ENCODE measurements at regions not wholly inside any gene's neighbourhood (a gene's known extent, or its start where the extent isn't known, plus 50 kb on each side); places are given as distances from the start of the nearest gene placed in this dataset.

GRCh38 chr20:61045091-61045490 is 207.0 kb upstream of the CDH4 start:
- ChIA-PET CTCF (no interaction called here), POLR2A (no interaction called here)
- 95% methylated on average over 1 of the region's 1 CpG for WGBS (ENCODE audit: insufficient coverage)
- peaks cover 0 to 1% (median 0%) of the 10 kb centered on the region in 5 experiments for H3K27me3 ChIP-seq (replicated peaks in 2 of 5; ENCODE audit: control insufficient read depth in 4 of 5, insufficient read depth in 5 of 5, low read length in 4 of 5)
- H3K36me3 ChIP-seq (ENCODE audit: control insufficient read depth in 4 of 4, insufficient read depth in 4 of 4, low read length in 3 of 4), result no peaks in the 10 kb centered on the region
- no peaks in the 10 kb centered on the region for H3K9me3 ChIP-seq (ENCODE audit: control extremely low read depth in 1 of 5, control insufficient read depth in 4 of 5, insufficient read depth in 2 of 5, low read depth in 1 of 5, low read length in 4 of 5)
- H3K4me1 ChIP-seq (ENCODE audit: control extremely low read depth in 1 of 4, control insufficient read depth in 4 of 4, insufficient read depth in 4 of 4, low read length in 3 of 4), result no peaks in the 10 kb centered on the region
- no peak overlapping the region for H3K27ac ChIP-seq (ENCODE audit: insufficient read depth in 1 of 2, low read depth in 1 of 2, low read length in 2 of 2, poor library complexity in 1 of 2, severe bottlenecking in 2 of 2)
- no peak overlapping the region for H3K4me3 ChIP-seq (ENCODE audit: control insufficient read depth in 1 of 7, extremely low read depth in 1 of 7, insufficient read depth in 4 of 7, low read depth in 2 of 7, low read length in 6 of 7)
- DNase-seq, result no peak

- Histone ChIP-seq H3K4me1 (ENCODE audit: control extremely low read depth in 1 of 4, control insufficient read depth in 4 of 4, insufficient read depth in 4 of 4, low read length in 3 of 4) (no peaks in the 10 kb centered on the region), H3K27ac (ENCODE audit: insufficient read depth in 1 of 2, low read depth in 1 of 2, low read length in 2 of 2, poor library complexity in 1 of 2, severe bottlenecking in 2 of 2) (no peak overlapping the region), H3K27me3 (replicated peaks in 2 of 5; ENCODE audit: control insufficient read depth in 4 of 5, insufficient read depth in 5 of 5, low read length in 4 of 5) (peaks cover 0 to 1% (median 0%) of the 10 kb centered on the region in 5 experiments), H3K4me3 (ENCODE audit: control insufficient read depth in 1 of 7, extremely low read depth in 1 of 7, insufficient read depth in 4 of 7, low read depth in 2 of 7, low read length in 6 of 7) (no peak overlapping the region), H3K9me3 (ENCODE audit: control extremely low read depth in 1 of 5, control insufficient read depth in 4 of 5, insufficient read depth in 2 of 5, low read depth in 1 of 5, low read length in 4 of 5) (no peaks in the 10 kb centered on the region), H3K36me3 (ENCODE audit: control insufficient read depth in 4 of 4, insufficient read depth in 4 of 4, low read length in 3 of 4) (no peaks in the 10 kb centered on the region)
- POLR2A ChIA-PET, result no interaction called here
- CTCF ChIA-PET, result no interaction called here
- 89% methylated on average over 3 of the region's 3 CpGs for WGBS (ENCODE audit: insufficient coverage)
- no peak for DNase-seq
Observed at GRCh38 chr20:61045876-61046585, 206.0 kb upstream of the CDH4 start.

- POLR2A ChIA-PET, result no interaction called here
- Histone ChIP-seq H3K4me3 (ENCODE audit: control insufficient read depth in 1 of 7, extremely low read depth in 1 of 7, insufficient read depth in 4 of 7, low read depth in 2 of 7, low read length in 6 of 7) (no peak overlapping the region), H3K4me1 (ENCODE audit: control extremely low read depth in 1 of 4, control insufficient read depth in 4 of 4, insufficient read depth in 4 of 4, low read length in 3 of 4) (no peaks in the 10 kb centered on the region), H3K27ac (ENCODE audit: insufficient read depth in 1 of 2, low read depth in 1 of 2, low read length in 2 of 2, poor library complexity in 1 of 2, severe bottlenecking in 2 of 2) (no peak overlapping the region), H3K9me3 (ENCODE audit: control extremely low read depth in 1 of 5, control insufficient read depth in 4 of 5, insufficient read depth in 2 of 5, low read depth in 1 of 5, low read length in 4 of 5) (no peaks in the 10 kb centered on the region), H3K27me3 (replicated peaks in 2 of 5; ENCODE audit: control insufficient read depth in 4 of 5, insufficient read depth in 5 of 5, low read length in 4 of 5) (peaks cover 0 to 1% (median 0%) of the 10 kb centered on the region in 5 experiments), H3K36me3 (ENCODE audit: control insufficient read depth in 4 of 4, insufficient read depth in 4 of 4, low read length in 3 of 4) (no peaks in the 10 kb centered on the region)
- 87% methylated on average over 9 of the region's 9 CpGs for WGBS (ENCODE audit: insufficient coverage)
- no peak for DNase-seq
- CTCF ChIA-PET, result no interaction called here
Observed at GRCh38 chr20:61046721-61047351, 205.2 kb upstream of the CDH4 start.

- no peaks in the 10 kb centered on the region for H3K36me3 ChIP-seq (ENCODE audit: control insufficient read depth in 4 of 4, insufficient read depth in 4 of 4, low read length in 3 of 4)
- 97% methylated on average over 4 of the region's 4 CpGs for WGBS (ENCODE audit: insufficient coverage)
- no peaks in the 10 kb centered on the region for H3K9me3 ChIP-seq (ENCODE audit: control extremely low read depth in 1 of 5, control insufficient read depth in 4 of 5, insufficient read depth in 2 of 5, low read depth in 1 of 5, low read length in 4 of 5)
- peaks cover 0 to 1% (median 0%) of the 10 kb centered on the region in 5 experiments for H3K27me3 ChIP-seq (replicated peaks in 2 of 5; ENCODE audit: control insufficient read depth in 4 of 5, insufficient read depth in 5 of 5, low read length in 4 of 5)
- DNase-seq, result no peak
- no peaks in the 10 kb centered on the region for H3K4me1 ChIP-seq (ENCODE audit: control extremely low read depth in 1 of 4, control insufficient read depth in 4 of 4, insufficient read depth in 4 of 4, low read length in 3 of 4)
- no peak overlapping the region for H3K4me3 ChIP-seq (ENCODE audit: control insufficient read depth in 1 of 7, extremely low read depth in 1 of 7, insufficient read depth in 4 of 7, low read depth in 2 of 7, low read length in 6 of 7)
- CTCF ChIA-PET, result no interaction called here
- POLR2A ChIA-PET, result no interaction called here
- H3K27ac ChIP-seq (ENCODE audit: insufficient read depth in 1 of 2, low read depth in 1 of 2, low read length in 2 of 2, poor library complexity in 1 of 2, severe bottlenecking in 2 of 2), result no peak overlapping the region
Observed at GRCh38 chr20:61047515-61047914, 204.5 kb upstream of the CDH4 start.

GRCh38 chr20:61048302-61048701 is 203.8 kb upstream of the CDH4 start:
- 100% methylated on average over 2 of the region's 2 CpGs for WGBS (ENCODE audit: insufficient coverage)
- DNase-seq, result no peak
- Histone ChIP-seq H3K4me1 (ENCODE audit: control extremely low read depth in 1 of 4, control insufficient read depth in 4 of 4, insufficient read depth in 4 of 4, low read length in 3 of 4) (no peaks in the 10 kb centered on the region), H3K27me3 (replicated peaks in 2 of 5; ENCODE audit: control insufficient read depth in 4 of 5, insufficient read depth in 5 of 5, low read length in 4 of 5) (peaks cover 0 to 5% (median 2%) of the 10 kb centered on the region in 5 experiments), H3K36me3 (ENCODE audit: control insufficient read depth in 4 of 4, insufficient read depth in 4 of 4, low read length in 3 of 4) (no peaks in the 10 kb centered on the region), H3K9me3 (ENCODE audit: control extremely low read depth in 1 of 5, control insufficient read depth in 4 of 5, insufficient read depth in 2 of 5, low read depth in 1 of 5, low read length in 4 of 5) (no peaks in the 10 kb centered on the region), H3K4me3 (ENCODE audit: control insufficient read depth in 1 of 7, extremely low read depth in 1 of 7, insufficient read depth in 4 of 7, low read depth in 2 of 7, low read length in 6 of 7) (no peak overlapping the region), H3K27ac (ENCODE audit: insufficient read depth in 1 of 2, low read depth in 1 of 2, low read length in 2 of 2, poor library complexity in 1 of 2, severe bottlenecking in 2 of 2) (no peak overlapping the region)
- CTCF ChIA-PET, result no interaction called here
- POLR2A ChIA-PET, result no interaction called here

- POLR2A ChIA-PET, result no interaction called here
- DNase-seq, result no peak
- 95% methylated on average over 8 of the region's 9 CpGs for WGBS (ENCODE audit: insufficient coverage)
- Histone ChIP-seq H3K27ac (ENCODE audit: insufficient read depth in 1 of 2, low read depth in 1 of 2, low read length in 2 of 2, poor library complexity in 1 of 2, severe bottlenecking in 2 of 2) (no peak overlapping the region), H3K4me3 (ENCODE audit: control insufficient read depth in 1 of 7, extremely low read depth in 1 of 7, insufficient read depth in 4 of 7, low read depth in 2 of 7, low read length in 6 of 7) (no peak overlapping the region), H3K36me3 (ENCODE audit: control insufficient read depth in 4 of 4, insufficient read depth in 4 of 4, low read length in 3 of 4) (no peaks in the 10 kb centered on the region), H3K9me3 (ENCODE audit: control extremely low read depth in 1 of 5, control insufficient read depth in 4 of 5, insufficient read depth in 2 of 5, low read depth in 1 of 5, low read length in 4 of 5) (no peaks in the 10 kb centered on the region), H3K4me1 (ENCODE audit: control extremely low read depth in 1 of 4, control insufficient read depth in 4 of 4, insufficient read depth in 4 of 4, low read length in 3 of 4) (no peaks in the 10 kb centered on the region), H3K27me3 (replicated peaks in 2 of 5; ENCODE audit: control insufficient read depth in 4 of 5, insufficient read depth in 5 of 5, low read length in 4 of 5) (peaks cover 0 to 8% (median 2%) of the 10 kb centered on the region in 5 experiments)
- CTCF ChIA-PET, result no interaction called here
Observed at GRCh38 chr20:61049684-61050083, 202.4 kb upstream of the CDH4 start.

GRCh38 chr20:61050336-61050890 is 201.6 kb upstream of the CDH4 start:
- Histone ChIP-seq H3K27ac (ENCODE audit: insufficient read depth in 1 of 2, low read depth in 1 of 2, low read length in 2 of 2, poor library complexity in 1 of 2, severe bottlenecking in 2 of 2) (no peak overlapping the region), H3K9me3 (ENCODE audit: control extremely low read depth in 1 of 5, control insufficient read depth in 4 of 5, insufficient read depth in 2 of 5, low read depth in 1 of 5, low read length in 4 of 5) (no peaks in the 10 kb centered on the region), H3K36me3 (ENCODE audit: control insufficient read depth in 4 of 4, insufficient read depth in 4 of 4, low read length in 3 of 4) (no peaks in the 10 kb centered on the region), H3K4me1 (ENCODE audit: control extremely low read depth in 1 of 4, control insufficient read depth in 4 of 4, insufficient read depth in 4 of 4, low read length in 3 of 4) (no peaks in the 10 kb centered on the region), H3K27me3 (replicated peaks in 2 of 5; ENCODE audit: control insufficient read depth in 4 of 5, insufficient read depth in 5 of 5, low read length in 4 of 5) (peaks cover 0 to 8% (median 2%) of the 10 kb centered on the region in 5 experiments), H3K4me3 (ENCODE audit: control insufficient read depth in 1 of 7, extremely low read depth in 1 of 7, insufficient read depth in 4 of 7, low read depth in 2 of 7, low read length in 6 of 7) (no peak overlapping the region)
- POLR2A ChIA-PET, result no interaction called here
- 93% methylated on average over 8 of the region's 8 CpGs for WGBS (ENCODE audit: insufficient coverage)
- no peak for DNase-seq
- CTCF ChIA-PET, result no interaction called here

All from common myeloid progenitor, CD34-positive (primary cell).